ENCODE measurements at regions not wholly inside any gene's neighbourhood (a gene's known extent, or its start where the extent isn't known, plus 50 kb on each side); places are given as distances from the start of the nearest gene placed in this dataset.

DNA sequence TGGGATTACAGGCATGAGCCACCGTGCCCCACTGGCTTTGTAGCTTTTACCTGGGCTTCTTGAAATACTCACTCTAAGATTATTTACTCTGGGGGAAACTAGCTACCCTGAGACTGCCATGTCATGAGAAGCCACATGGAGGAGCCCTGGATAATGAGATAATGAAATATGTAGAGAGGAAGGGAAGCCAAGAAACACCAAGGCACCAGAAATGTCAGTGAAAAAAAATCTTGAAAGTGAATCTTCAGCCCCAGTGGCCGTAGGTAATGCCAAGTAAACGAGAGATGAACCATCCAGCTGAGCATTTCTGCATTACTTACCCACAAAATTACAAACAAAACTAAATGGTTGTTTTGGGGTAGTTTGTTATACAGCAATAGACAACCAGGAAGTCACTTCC, 125.6 kb downstream of the APIP start:
- intact Hi-C loops (cut with micrococcal nuclease) = no loop called here
- no peak overlapping the region for H3K27ac ChIP-seq (ENCODE audit: low read length)
- no peak overlapping the region for H3K4me3 ChIP-seq (ENCODE audit: low read length)
- Mint-ChIP-seq H3K4me1 (no peaks in the 10 kb centered on the region), H3K4me3 (no peak overlapping the region), H3K36me3 (no peaks in the 10 kb centered on the region), H3K9me3 (no peaks in the 10 kb centered on the region), H3K27me3 (ENCODE audit: low read depth in 2 of 2) (peaks cover 7 to 24% of the 10 kb centered on the region in 2 donors), H3K27ac (no peak overlapping the region)
- ATAC-seq (no peak), DNase-seq (no peak)
- WGBS (ENCODE audit: insufficient coverage) = 90% methylated on average over 3 of the region's 3 CpGs
- H3K9me3 ChIP-seq (ENCODE audit: control insufficient read depth, insufficient read depth, low read length) = no peaks in the 10 kb centered on the region
- H3K4me1 ChIP-seq (ENCODE audit: control insufficient read depth, insufficient read depth, low read length) = no peaks in the 10 kb centered on the region
- no peaks in the 10 kb centered on the region for H3K27me3 ChIP-seq (ENCODE audit: control insufficient read depth, insufficient read depth, low read length)
- no peak for TF ChIP-seq CTCF (IDR thresholded peaks at IDR 0.05)
- H3K36me3 ChIP-seq (ENCODE audit: control insufficient read depth, insufficient read depth, low read length) = no peaks in the 10 kb centered on the region

GRCh38 chr11:34789196-34789834, 126.9 kb downstream of the APIP start:
- no peaks in the 10 kb centered on the region for H3K4me1 Mint-ChIP-seq
- WGBS (ENCODE audit: insufficient coverage) = 88% methylated on average over 3 of the region's 4 CpGs

GRCh38 chr11:34788642-34789041, 127.5 kb downstream of the APIP start:
- Mint-ChIP-seq H3K4me1 (no peaks in the 10 kb centered on the region), H3K27me3 (ENCODE audit: low read depth in 2 of 2) (peaks cover 5 to 31% of the 10 kb centered on the region in 2 donors), H3K9me3 (peaks cover 0 to 2% of the 10 kb centered on the region in 2 donors), H3K36me3 (no peaks in the 10 kb centered on the region), H3K4me3 (no peak overlapping the region), H3K27ac (no peak overlapping the region)
- Histone ChIP-seq H3K36me3 (ENCODE audit: control insufficient read depth, insufficient read depth, low read length) (no peaks in the 10 kb centered on the region), H3K9me3 (ENCODE audit: control insufficient read depth, insufficient read depth, low read length) (no peaks in the 10 kb centered on the region), H3K4me1 (ENCODE audit: control insufficient read depth, insufficient read depth, low read length) (no peaks in the 10 kb centered on the region), H3K4me3 (ENCODE audit: low read length) (no peak overlapping the region), H3K27me3 (ENCODE audit: control insufficient read depth, insufficient read depth, low read length) (no peaks in the 10 kb centered on the region), H3K27ac (ENCODE audit: low read length) (no peak overlapping the region)
- intact Hi-C loops (cut with micrococcal nuclease) = no loop called here
- DNase-seq = no peak
- no peak for ATAC-seq
- TF ChIP-seq CTCF (IDR thresholded peaks at IDR 0.05) = no peak
- 96% methylated on average over 2 of the region's 2 CpGs for WGBS (ENCODE audit: insufficient coverage)

More at GRCh38 chr11:34789196-34789834, 126.9 kb downstream of the APIP start:
- Histone ChIP-seq H3K27ac (ENCODE audit: low read length) (no peak overlapping the region), H3K27me3 (ENCODE audit: control insufficient read depth, insufficient read depth, low read length) (no peaks in the 10 kb centered on the region), H3K36me3 (ENCODE audit: control insufficient read depth, insufficient read depth, low read length) (no peaks in the 10 kb centered on the region), H3K4me3 (ENCODE audit: low read length) (no peak overlapping the region), H3K9me3 (ENCODE audit: control insufficient read depth, insufficient read depth, low read length) (no peaks in the 10 kb centered on the region), H3K4me1 (ENCODE audit: control insufficient read depth, insufficient read depth, low read length) (no peaks in the 10 kb centered on the region)
- Mint-ChIP-seq H3K36me3 (no peaks in the 10 kb centered on the region), H3K9me3 (no peaks in the 10 kb centered on the region), H3K27ac (no peak overlapping the region), H3K4me3 (no peak overlapping the region), H3K27me3 (ENCODE audit: low read depth in 2 of 2) (peaks cover 3 to 27% of the 10 kb centered on the region in 2 donors)
- ATAC-seq (no peak), DNase-seq (no peak)
- no peak for TF ChIP-seq CTCF (IDR thresholded peaks at IDR 0.05)
- intact Hi-C loops (cut with micrococcal nuclease) = no loop called here

DNA sequence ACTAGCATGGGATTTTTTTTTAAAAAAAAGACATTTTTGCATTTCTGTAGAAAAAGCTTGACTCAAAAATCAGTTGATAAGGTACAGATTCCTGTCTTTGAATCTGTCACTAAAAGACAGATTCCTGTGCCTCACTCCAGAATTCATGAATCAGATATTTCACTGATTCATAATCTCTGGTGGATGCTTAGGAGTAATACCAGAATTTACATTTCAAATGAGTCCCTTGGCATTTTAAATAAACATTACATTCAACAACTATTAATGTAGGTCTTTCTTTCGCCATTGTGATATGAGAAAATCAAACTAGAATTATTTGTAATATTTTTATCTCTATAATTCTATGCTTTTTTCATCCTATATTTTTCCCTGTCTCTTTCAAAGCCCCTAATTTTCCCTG, 128.3 kb downstream of the APIP start:
- no CpG with 5 or more reads among the region's 1 CpG for WGBS (ENCODE audit: insufficient coverage)
- Histone ChIP-seq H3K27me3 (ENCODE audit: control insufficient read depth, insufficient read depth, low read length) (no peaks in the 10 kb centered on the region), H3K4me1 (ENCODE audit: control insufficient read depth, insufficient read depth, low read length) (no peaks in the 10 kb centered on the region), H3K9me3 (ENCODE audit: control insufficient read depth, insufficient read depth, low read length) (no peaks in the 10 kb centered on the region), H3K36me3 (ENCODE audit: control insufficient read depth, insufficient read depth, low read length) (no peaks in the 10 kb centered on the region), H3K27ac (ENCODE audit: low read length) (no peak overlapping the region), H3K4me3 (ENCODE audit: low read length) (no peak overlapping the region)
- H3K27me3 Mint-ChIP-seq (ENCODE audit: low read depth in 2 of 2) = peaks cover 7 to 32% of the 10 kb centered on the region in 2 donors
- no peaks in the 10 kb centered on the region for H3K4me1 Mint-ChIP-seq
- no peak overlapping the region for H3K4me3 Mint-ChIP-seq
- peaks cover 0 to 3% of the 10 kb centered on the region in 2 donors for H3K9me3 Mint-ChIP-seq
- intact Hi-C loops (cut with micrococcal nuclease) = no loop called here
- TF ChIP-seq CTCF (IDR thresholded peaks at IDR 0.05) = no peak
- DNase-seq = no peak
- H3K27ac Mint-ChIP-seq = no peak overlapping the region
- H3K36me3 Mint-ChIP-seq = no peaks in the 10 kb centered on the region
- ATAC-seq = no peak

Measured in natural killer cell (primary cell).